ENCODE measurements at regions not wholly inside any gene's neighbourhood (a gene's known extent, or its start where the extent isn't known, plus 50 kb on each side); places are given as distances from the start of the nearest gene placed in this dataset.
A peak's percentile ranks its signal among the peaks of the same experiment; 100 is the strongest.

GRCh38 chr4:17336524-17336961, 175.3 kb downstream of the QDPR start:
- DNase-seq (ENCODE audit: low spot score): peak; percentile 85

GRCh38 chr4:17336069-17336468, 175.8 kb downstream of the QDPR start:
- DNase-seq (ENCODE audit: low spot score): no peak

GRCh38 chr4:17335371-17335770, 176.5 kb downstream of the QDPR start:
- DNase-seq (ENCODE audit: low spot score): no peak

- no peak for DNase-seq (ENCODE audit: low spot score)
Observed at GRCh38 chr4:17332478-17332877, 179.4 kb downstream of the QDPR start.

GRCh38 chr4:17329046-17329445, 182.8 kb downstream of the QDPR start:
- DNase-seq (ENCODE audit: low spot score): no peak

- DNase-seq (ENCODE audit: low spot score): no peak
Observed at GRCh38 chr4:17328141-17328815, 183.6 kb downstream of the QDPR start.

GRCh38 chr4:17327591-17327990, 184.3 kb downstream of the QDPR start:
- DNase-seq (ENCODE audit: low spot score): no peak

- no peak for DNase-seq (ENCODE audit: low spot score)
Observed at GRCh38 chr4:17326756-17327155, 185.1 kb downstream of the QDPR start.

GRCh38 chr4:17325098-17325497, 186.8 kb downstream of the QDPR start:
- DNase-seq (ENCODE audit: low spot score): no peak

GRCh38 chr4:17324386-17324830, 187.5 kb downstream of the QDPR start:
- peak; percentile 24 for DNase-seq (ENCODE audit: low spot score)

- DNase-seq (ENCODE audit: low spot score): no peak
Observed at GRCh38 chr4:17323554-17324385, 188.1 kb downstream of the QDPR start.

GRCh38 chr4:17322514-17322913, 189.4 kb downstream of the QDPR start:
- DNase-seq (ENCODE audit: low spot score): no peak

- DNase-seq (ENCODE audit: low spot score): no peak
Observed at GRCh38 chr4:17320046-17320445, 191.8 kb downstream of the QDPR start.

- no peak for DNase-seq (ENCODE audit: low spot score)
Observed at GRCh38 chr4:17317526-17317925, 194.4 kb downstream of the QDPR start.

- no peak for DNase-seq (ENCODE audit: low spot score)
Observed at GRCh38 chr4:17316566-17316965, 195.3 kb downstream of the QDPR start.

- no peak for DNase-seq (ENCODE audit: low spot score)
Observed at GRCh38 chr4:17315459-17315858, 196.4 kb downstream of the QDPR start.

- no peak for DNase-seq (ENCODE audit: low spot score)
Observed at GRCh38 chr4:17313194-17313593, 198.7 kb downstream of the QDPR start.

- DNase-seq (ENCODE audit: low spot score): no peak
Observed at GRCh38 chr4:17310269-17310652, 201.6 kb downstream of the QDPR start.

GRCh38 chr4:17309567-17310268, 202.2 kb downstream of the QDPR start:
- DNase-seq (ENCODE audit: low spot score): no peak

GRCh38 chr4:17301869-17302268, 210.0 kb downstream of the QDPR start:
- no peak for DNase-seq (ENCODE audit: low spot score)

- no peak for DNase-seq (ENCODE audit: low spot score)
Observed at GRCh38 chr4:17301266-17301665, 210.6 kb downstream of the QDPR start.

Data from CD4-positive, alpha-beta T cell treated with Interleukin-6 at 100 ng/mL for 8 hours (primary cell).